ENCODE measurements at regions not wholly inside any gene's neighbourhood (a gene's known extent, or its start where the extent isn't known, plus 50 kb on each side); places are given as distances from the start of the nearest gene placed in this dataset.
"Not testable (repeated sequence)": the region's sequence is repeated elsewhere in the genome, so short reads cannot be mapped to it uniquely, and the experiment has no call there.

GRCh38 chr9:92228628-92229027 lies 64.9 kb downstream of the IARS1 start:
- H3K27ac ChIP-seq (replicated peaks): no peak overlapping the region
- DNase-seq: no peak
- peaks cover 44% of the 10 kb centered on the region for H3K36me3 ChIP-seq
- TF ChIP-seq CTCF (IDR thresholded peaks at IDR 0.05; ENCODE audit: borderline replicate concordance): no peak
- no peak overlapping the region for H3K4me3 ChIP-seq
- H3K9me3 ChIP-seq (replicated peaks): no peaks in the 10 kb centered on the region
- H3K4me1 ChIP-seq: no peaks in the 10 kb centered on the region
- H3K27me3 ChIP-seq (ENCODE audit: low read depth): no peaks in the 10 kb centered on the region
- intact Hi-C loops (cut with micrococcal nuclease): no loop called here

GRCh38 chr9:92224177-92224576 lies 69.3 kb downstream of the IARS1 start:
- no peaks in the 10 kb centered on the region for H3K4me1 ChIP-seq
- no peak for TF ChIP-seq CTCF (IDR thresholded peaks at IDR 0.05; ENCODE audit: borderline replicate concordance)
- H3K27me3 ChIP-seq (ENCODE audit: low read depth): no peaks in the 10 kb centered on the region
- no peak for DNase-seq
- intact Hi-C loops (cut with micrococcal nuclease): no loop called here
- H3K36me3 ChIP-seq: peaks cover 71% of the 10 kb centered on the region
- H3K27ac ChIP-seq (replicated peaks): no peak overlapping the region
- H3K4me3 ChIP-seq: no peak overlapping the region
- no peaks in the 10 kb centered on the region for H3K9me3 ChIP-seq (replicated peaks)

GRCh38 chr9:92223758-92224157 lies 69.7 kb downstream of the IARS1 start:
- H3K9me3 ChIP-seq (replicated peaks): no peaks in the 10 kb centered on the region
- no peaks in the 10 kb centered on the region for H3K4me1 ChIP-seq
- DNase-seq: no peak
- H3K36me3 ChIP-seq: peaks cover 68% of the 10 kb centered on the region
- H3K4me3 ChIP-seq: no peak overlapping the region
- intact Hi-C loops (cut with micrococcal nuclease): no loop called here
- H3K27me3 ChIP-seq (ENCODE audit: low read depth): no peaks in the 10 kb centered on the region
- no peak overlapping the region for H3K27ac ChIP-seq (replicated peaks)
- no peak for TF ChIP-seq CTCF (IDR thresholded peaks at IDR 0.05; ENCODE audit: borderline replicate concordance)

GRCh38 chr9:92208693-92209524 lies 84.6 kb downstream of the IARS1 start:
- Histone ChIP-seq H3K9me3 (replicated peaks) (no peaks in the 10 kb centered on the region), H3K4me1 (no peaks in the 10 kb centered on the region), H3K27ac (replicated peaks) (no peak overlapping the region), H3K27me3 (ENCODE audit: low read depth) (no peaks in the 10 kb centered on the region), H3K4me3 (no peak overlapping the region), H3K36me3 (peaks cover 52% of the 10 kb centered on the region)
- intact Hi-C loops (cut with micrococcal nuclease): no loop called here
- TF ChIP-seq CTCF (IDR thresholded peaks at IDR 0.05; ENCODE audit: borderline replicate concordance): no peak
- no peak for DNase-seq

- no peak for TF ChIP-seq CTCF (IDR thresholded peaks at IDR 0.05; ENCODE audit: borderline replicate concordance)
- H3K4me3 ChIP-seq: no peak overlapping the region
- no peaks in the 10 kb centered on the region for H3K9me3 ChIP-seq (replicated peaks)
- H3K36me3 ChIP-seq: peaks cover 29% of the 10 kb centered on the region
- H3K27me3 ChIP-seq (ENCODE audit: low read depth): no peaks in the 10 kb centered on the region
- no peak overlapping the region for H3K27ac ChIP-seq (replicated peaks)
- intact Hi-C loops (cut with micrococcal nuclease): no loop called here
- DNase-seq: no peak
- H3K4me1 ChIP-seq: no peaks in the 10 kb centered on the region
Observed at GRCh38 chr9:92206488-92206887, 87.0 kb downstream of the IARS1 start.

- H3K27ac ChIP-seq (replicated peaks); H3K36me3 ChIP-seq; H3K27me3 ChIP-seq (ENCODE audit: low read depth); intact Hi-C loops (cut with micrococcal nuclease); H3K4me1 ChIP-seq; H3K4me3 ChIP-seq; DNase-seq; H3K9me3 ChIP-seq (replicated peaks): not testable (repeated sequence)
Observed at GRCh38 chr9:92203887-92204286, 88.7 kb upstream of the SPTLC1 start.

- H3K36me3 ChIP-seq; H3K4me3 ChIP-seq; intact Hi-C loops (cut with micrococcal nuclease); H3K27ac ChIP-seq (replicated peaks); H3K4me1 ChIP-seq; DNase-seq: not testable (repeated sequence)
- H3K27me3 ChIP-seq (ENCODE audit: low read depth): peaks cover 14% of the 10 kb centered on the region
- peaks cover 20% of the 10 kb centered on the region for H3K9me3 ChIP-seq (replicated peaks)
Observed at GRCh38 chr9:92198237-92198636, 83.0 kb upstream of the SPTLC1 start.

Data from left ventricle myocardium inferior (tissue), 1 donor.